Neuronal stem cell (in vitro differentiated cells): ENCODE measurements at regions not wholly inside any gene's neighbourhood (a gene's known extent, or its start where the extent isn't known, plus 50 kb on each side); places are given as distances from the start of the nearest gene placed in this dataset.
"Not testable (repeated sequence)": the region's sequence is repeated elsewhere in the genome, so short reads cannot be mapped to it uniquely, and the experiment has no call there.

Source experiments
- DNase-seq: peaks from one replicate; pipeline ENCODE4 v3.0.0-alpha.2; 2013; ENCODE audit warnings: low spot score
- H2AFZ ChIP-seq: one replicate; pipeline ENCODE4 v1.6.1; 2013; ENCODE audit warnings: mild to moderate bottlenecking, low read length, inconsistent platforms
- H2AK5ac ChIP-seq: 2 replicates; pipeline ENCODE4 v1.6.1; 2013; ENCODE audit warnings: low read depth, mild to moderate bottlenecking, inconsistent platforms, low read length, moderate library complexity, mixed read lengths
- H2BK120ac ChIP-seq: 2 replicates; pipeline ENCODE4 v1.6.1; 2013; ENCODE audit warnings: low read depth, mild to moderate bottlenecking, inconsistent platforms, low read length, moderate library complexity, mixed read lengths
- H2BK12ac ChIP-seq: one replicate; pipeline ENCODE4 v1.6.1; 2013; ENCODE audit warnings: low read length, inconsistent platforms
- H2BK15ac ChIP-seq: 2 replicates; pipeline ENCODE4 v1.6.1; 2013; ENCODE audit warnings: mild to moderate bottlenecking, low read length, inconsistent platforms, mixed read lengths
- H2BK5ac ChIP-seq: one replicate; pipeline ENCODE4 v1.6.1; 2013; ENCODE audit warnings: inconsistent platforms, mild to moderate bottlenecking, low read length, moderate library complexity
- H3K14ac ChIP-seq: one replicate; pipeline ENCODE4 v1.6.1; 2013; ENCODE audit warnings: low read length, inconsistent platforms
- H3K18ac ChIP-seq: 2 replicates; pipeline ENCODE4 v1.6.1; 2013; ENCODE audit warnings: low read length, inconsistent platforms
- H3K23ac ChIP-seq: 2 replicates; pipeline ENCODE4 v1.6.1; 2013; ENCODE audit warnings: low read depth, mild to moderate bottlenecking, mixed read lengths, low read length, inconsistent platforms; ENCODE audit not compliant: poor library complexity
- H3K27ac ChIP-seq: replicated peaks from 3 replicates; pipeline ENCODE4 v1.5.1; 2013; ENCODE audit warnings: low read length, inconsistent platforms
- H3K27me3 ChIP-seq, 3 experiments: 2 replicates each; pipeline ENCODE4 v1.6.1; 2013; ENCODE audit warnings: low read length in 3 of 3, mild to moderate bottlenecking in 2 of 3, inconsistent platforms in 1 of 3, low read depth in 1 of 3, mixed read lengths in 1 of 3, moderate library complexity in 1 of 3; ENCODE audit not compliant: control insufficient read depth in 3 of 3, insufficient read depth in 3 of 3
- H3K36me3 ChIP-seq, 2 donors: replicated peaks in 1 of 2; 2 replicates each; pipeline ENCODE4 v1.6.1; 2013; ENCODE audit warnings: low read length in 2 of 2; ENCODE audit not compliant: control insufficient read depth in 2 of 2, insufficient read depth in 2 of 2
- H3K4ac ChIP-seq: 2 replicates; pipeline ENCODE4 v1.6.1; 2013; ENCODE audit warnings: inconsistent platforms, mild to moderate bottlenecking, low read length, moderate library complexity
- H3K4me1 ChIP-seq, 2 donors: 1 replicate in 1 of 2; 2 replicates in 1 of 2; pipeline ENCODE4 v1.6.1; 2013; ENCODE audit warnings: low read length in 2 of 2, low read depth in 1 of 2; ENCODE audit not compliant: control insufficient read depth in 2 of 2, insufficient read depth in 1 of 2
- H3K4me2 ChIP-seq: one replicate; pipeline ENCODE4 v1.6.1; 2013; ENCODE audit warnings: mild to moderate bottlenecking, low read length, inconsistent platforms; ENCODE audit not compliant: insufficient read depth, poor library complexity, severe bottlenecking
- H3K4me3 ChIP-seq, 2 donors: 2 replicates each; pipeline ENCODE4 v1.5.1; 2013; ENCODE audit warnings: low read length in 2 of 2, mild to moderate bottlenecking in 2 of 2, inconsistent platforms in 1 of 2, moderate library complexity in 1 of 2
- H3K79me1 ChIP-seq: one replicate; pipeline ENCODE4 v1.6.1; 2013; ENCODE audit warnings: low read depth, mild to moderate bottlenecking, inconsistent platforms, low read length, moderate library complexity
- H3K9ac ChIP-seq: one replicate; pipeline ENCODE4 v1.6.1; 2013; ENCODE audit warnings: mild to moderate bottlenecking, low read depth, low read length, inconsistent platforms; ENCODE audit not compliant: poor library complexity
- H3K9me3 ChIP-seq, 2 donors: replicated peaks in 1 of 2; 2 replicates each; pipeline versions ENCODE3 to v1.6.1; 2013; ENCODE audit warnings: low read length in 2 of 2, mild to moderate bottlenecking in 2 of 2, inconsistent platforms in 1 of 2, low read depth in 1 of 2, mixed read lengths in 1 of 2, moderate library complexity in 1 of 2; ENCODE audit not compliant: control insufficient read depth in 2 of 2, insufficient read depth in 1 of 2
- H4K8ac ChIP-seq: one replicate; pipeline ENCODE4 v1.6.1; 2013; ENCODE audit warnings: low read depth, mild to moderate bottlenecking, inconsistent platforms, low read length, moderate library complexity
- H4K91ac ChIP-seq: one replicate; pipeline ENCODE4 v1.6.1; 2013; ENCODE audit warnings: low read length, low read depth, mild to moderate bottlenecking, inconsistent platforms; ENCODE audit not compliant: poor library complexity
- WGBS, 2 donors: extraction: QIAGEN DNeasy Blood & Tissue Kit; methylation state at CpG; one replicate each; pipeline ENCODE4 v1.1.7; 2013; ENCODE audit warnings: missing lambda C conversion rate in 2 of 2, mixed read lengths in 1 of 2; ENCODE audit not compliant: insufficient read length in 2 of 2, insufficient replicate concordance in 1 of 2; ENCODE audit errors: extremely low coverage in 2 of 2; 5-methylcytosine and 5-hydroxymethylcytosine counted together

DNA sequence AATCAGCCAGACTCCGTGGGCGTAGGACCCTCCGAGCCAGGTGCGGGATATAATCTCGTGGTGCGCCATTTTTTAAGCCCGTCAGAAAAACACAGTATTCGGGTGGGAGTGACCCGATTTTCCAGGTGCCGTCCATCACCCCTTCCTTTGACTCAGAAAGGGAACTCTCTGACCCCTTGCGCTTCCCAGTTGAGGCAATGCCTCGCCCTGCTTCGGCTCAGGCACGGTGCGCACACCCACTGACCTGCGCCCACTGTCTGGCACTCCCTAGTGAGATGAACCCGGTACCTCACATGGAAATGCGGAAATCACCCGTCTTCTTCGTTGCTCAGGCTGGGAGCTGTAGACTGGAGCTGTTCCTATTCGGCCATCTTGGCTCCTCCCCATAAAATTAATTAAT is 1366.5 kb downstream of the LRFN5 start:
- H3K18ac ChIP-seq, H3K27ac ChIP-seq, H3K23ac ChIP-seq, DNase-seq, H3K79me1 ChIP-seq, H2BK5ac ChIP-seq, H3K9me3 ChIP-seq, H2BK12ac ChIP-seq, H3K36me3 ChIP-seq, H3K9ac ChIP-seq, H2BK15ac ChIP-seq, H3K27me3 ChIP-seq, H2BK120ac ChIP-seq, H2AFZ ChIP-seq, H4K91ac ChIP-seq, H2AK5ac ChIP-seq, H3K4ac ChIP-seq, H4K8ac ChIP-seq, H3K4me1 ChIP-seq, H3K4me3 ChIP-seq, H3K14ac ChIP-seq, H3K4me2 ChIP-seq: not testable (repeated sequence)
- WGBS, 2 donors, result no CpG with 5 or more reads among the region's 21 CpGs

DNA sequence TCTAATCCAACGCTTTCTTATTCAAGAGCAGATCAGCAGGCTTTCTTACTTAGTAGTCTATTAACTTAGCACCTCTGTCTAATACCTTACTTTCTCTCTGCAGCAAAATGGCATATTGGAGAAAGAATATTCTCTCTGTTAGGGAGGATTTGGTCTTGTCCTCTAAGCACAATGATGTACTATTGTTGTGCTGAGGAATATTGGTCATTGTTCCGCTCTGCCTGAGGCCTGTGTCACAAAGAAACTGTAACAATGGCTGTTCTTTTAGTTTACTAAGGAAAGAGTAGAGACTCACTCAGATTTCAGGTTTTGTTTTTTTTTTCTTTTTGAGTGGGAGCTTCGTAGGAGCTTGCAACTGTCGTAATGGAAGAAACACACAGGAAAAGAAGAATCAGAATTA is 1358.8 kb downstream of the LRFN5 start:
- DNase-seq, result no peak
- H3K4ac ChIP-seq, result no peak overlapping the region
- no peak overlapping the region for H2AK5ac ChIP-seq
- H2BK12ac ChIP-seq, result no peak overlapping the region
- H2BK120ac ChIP-seq, result no peak overlapping the region
- H4K8ac ChIP-seq, result no peak overlapping the region
- no peak overlapping the region for H3K9ac ChIP-seq
- H2BK5ac ChIP-seq, result no peak overlapping the region
- H3K4me2 ChIP-seq, result no peak overlapping the region
- no peaks in the 10 kb centered on the region for H3K27me3 ChIP-seq
- WGBS, 2 donors, result no CpG with 5 or more reads among the region's 4 CpGs
- no peaks in the 10 kb centered on the region for H3K9me3 ChIP-seq
- no peak overlapping the region for H3K27ac ChIP-seq
- no peak overlapping the region for H3K18ac ChIP-seq
- no peak overlapping the region for H3K14ac ChIP-seq
- peaks cover 0 to 2% of the 10 kb centered on the region in 2 donors for H3K4me1 ChIP-seq
- H2AFZ ChIP-seq, result no peak overlapping the region
- H3K23ac ChIP-seq, result no peak overlapping the region
- no peak overlapping the region for H2BK15ac ChIP-seq
- H3K79me1 ChIP-seq, result no peaks in the 10 kb centered on the region
- H3K4me3 ChIP-seq, result no peak overlapping the region
- H4K91ac ChIP-seq, result no peak overlapping the region
- no peaks in the 10 kb centered on the region for H3K36me3 ChIP-seq

DNA sequence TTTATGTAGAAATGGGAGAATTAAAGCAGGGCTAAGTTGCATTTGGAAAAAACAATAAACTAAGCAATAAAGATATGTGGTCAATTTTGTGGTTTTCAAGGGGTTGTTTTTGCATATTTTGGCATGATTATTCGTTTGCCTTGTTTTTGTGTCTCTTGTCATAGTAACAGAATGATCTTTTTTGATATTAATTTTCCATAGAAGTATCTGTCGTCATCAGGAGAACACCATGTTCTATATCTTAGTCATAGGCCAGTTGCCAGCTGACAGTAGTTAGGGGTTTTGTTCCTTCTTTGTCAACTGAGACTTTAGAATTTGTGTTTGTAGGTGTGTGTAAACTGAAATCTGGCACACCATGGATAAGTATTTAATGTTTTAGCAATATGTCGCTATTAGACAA is 1354.8 kb downstream of the LRFN5 start:
- H3K27me3 ChIP-seq, result no peaks in the 10 kb centered on the region
- H3K36me3 ChIP-seq, result no peaks in the 10 kb centered on the region
- no peak overlapping the region for H3K4me3 ChIP-seq
- no peaks in the 10 kb centered on the region for H3K9me3 ChIP-seq
- no CpG with 5 or more reads among the region's 3 CpGs for WGBS, 2 donors
- no peak overlapping the region for H3K4me2 ChIP-seq
- H2BK5ac ChIP-seq, result no peak overlapping the region
- H3K18ac ChIP-seq, result no peak overlapping the region
- peaks cover 0 to 2% of the 10 kb centered on the region in 2 donors for H3K4me1 ChIP-seq
- no peak overlapping the region for H2BK12ac ChIP-seq
- DNase-seq, result no peak
- no peak overlapping the region for H2AK5ac ChIP-seq
- H3K4ac ChIP-seq, result no peak overlapping the region
- H4K91ac ChIP-seq, result no peak overlapping the region
- H4K8ac ChIP-seq, result no peak overlapping the region
- no peak overlapping the region for H3K27ac ChIP-seq
- H3K14ac ChIP-seq, result no peak overlapping the region
- H3K23ac ChIP-seq, result no peak overlapping the region
- no peak overlapping the region for H2BK120ac ChIP-seq
- no peak overlapping the region for H2AFZ ChIP-seq
- no peaks in the 10 kb centered on the region for H3K79me1 ChIP-seq
- no peak overlapping the region for H3K9ac ChIP-seq
- no peak overlapping the region for H2BK15ac ChIP-seq

DNA sequence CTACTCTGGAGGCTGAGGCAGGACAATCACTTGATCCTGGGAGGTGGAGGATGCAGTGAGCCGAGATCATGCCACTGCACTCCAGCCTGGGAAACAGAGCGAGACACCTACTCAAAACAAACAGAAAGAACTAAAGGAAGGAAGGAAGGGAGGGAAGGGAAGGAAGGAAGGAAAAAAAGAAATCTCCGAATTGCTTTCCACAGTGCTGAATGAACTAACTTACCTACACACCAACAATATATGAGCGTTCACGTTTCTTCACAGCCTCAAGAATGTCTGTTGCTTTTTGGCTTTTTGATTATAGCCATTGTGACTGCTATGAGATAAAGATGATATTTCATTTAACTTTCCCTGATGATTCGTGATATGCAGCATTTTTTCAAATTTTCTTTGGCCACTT is 1343.7 kb downstream of the LRFN5 start:
- no peak overlapping the region for H3K4me3 ChIP-seq
- WGBS, 2 donors, result no CpG with 5 or more reads among the region's 6 CpGs
- no peak for DNase-seq

More for the DNA sequence above, 1343.7 kb downstream of the LRFN5 start:
- H2BK15ac ChIP-seq, result no peak overlapping the region
- no peak overlapping the region for H2BK5ac ChIP-seq
- H4K91ac ChIP-seq, result no peak overlapping the region
- H3K27me3 ChIP-seq, result no peaks in the 10 kb centered on the region
- H2BK12ac ChIP-seq, result no peak overlapping the region
- H3K27ac ChIP-seq, result no peak overlapping the region
- no peaks in the 10 kb centered on the region for H3K9me3 ChIP-seq
- H2BK120ac ChIP-seq, result no peak overlapping the region
- no peak overlapping the region for H2AK5ac ChIP-seq
- no peak overlapping the region for H4K8ac ChIP-seq
- no peak overlapping the region for H3K4ac ChIP-seq
- no peak overlapping the region for H3K14ac ChIP-seq
- H3K23ac ChIP-seq, result no peak overlapping the region
- H3K18ac ChIP-seq, result no peak overlapping the region
- H3K79me1 ChIP-seq, result no peaks in the 10 kb centered on the region
- H2AFZ ChIP-seq, result no peak overlapping the region
- H3K4me1 ChIP-seq, result no peaks in the 10 kb centered on the region
- no peaks in the 10 kb centered on the region for H3K36me3 ChIP-seq
- no peak overlapping the region for H3K9ac ChIP-seq
- H3K4me2 ChIP-seq, result no peak overlapping the region
